SK-MEL-5 (cell line): ENCODE measurements at regions not wholly inside any gene's neighbourhood (a gene's known extent, or its start where the extent isn't known, plus 50 kb on each side); places are given as distances from the start of the nearest gene placed in this dataset.

Source experiments
- small RNA-seq, 2 experiments: library from RNA; depleted of rRNA; stranded (forward); fragments of <200 nt; gene quantifications; one replicate each; pipeline ENCODE3, GENCODE V24; 2014

Small RNA genes in the stretch of these regions (small RNA-seq; reads per million reads assigned to genes)
- gene RNA5SP360 = 0 to 0.10 reads per million in 2 experiments
